ENCODE measurements at regions not wholly inside any gene's neighbourhood (a gene's known extent, or its start where the extent isn't known, plus 50 kb on each side); places are given as distances from the start of the nearest gene placed in this dataset.

DNA sequence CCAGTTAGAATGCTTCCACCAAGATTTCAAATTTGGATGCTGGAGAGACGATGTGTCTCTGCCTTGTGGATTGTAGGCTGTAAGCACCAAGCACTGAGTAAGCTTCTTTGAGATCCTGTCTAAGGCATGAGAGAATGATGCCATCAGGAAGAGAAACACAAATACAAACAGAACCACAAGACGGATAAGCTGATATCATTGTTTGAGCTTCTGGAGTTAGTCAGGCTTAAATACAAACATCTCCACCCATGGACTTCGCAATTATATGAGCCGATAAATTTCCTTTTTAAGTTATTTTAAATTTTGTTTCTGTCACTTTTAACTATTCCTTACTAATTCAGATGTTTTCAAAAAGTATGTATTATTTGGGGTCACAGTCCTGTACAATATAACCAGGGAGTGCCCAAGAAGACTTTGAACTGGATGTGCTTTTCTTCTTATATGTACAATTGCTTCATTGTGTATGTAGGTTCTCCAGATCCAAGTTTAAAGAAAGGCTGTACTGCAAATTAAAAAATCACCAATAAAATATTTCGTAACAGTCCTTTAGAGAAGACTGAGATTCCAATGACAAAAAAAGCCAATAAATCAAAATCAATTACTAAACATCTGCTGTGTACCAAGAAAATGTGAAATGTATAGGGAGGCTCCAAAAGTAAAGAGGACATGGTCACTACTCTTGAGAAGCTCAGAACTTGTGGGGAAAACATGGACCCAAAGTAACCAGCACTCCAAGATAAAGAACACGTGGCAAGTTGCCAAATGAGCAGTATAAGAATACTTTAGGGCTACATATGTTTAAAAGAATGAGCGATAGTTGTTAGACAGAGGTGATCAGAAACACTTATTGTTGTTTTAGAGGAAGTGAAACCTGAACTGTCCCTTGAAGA is 274.1 kb downstream of the ADAMTS20 start:
- WGBS, 4 donors: 77 to 84% (median 82%) methylated on average over 7 of the region's 7 CpGs
- no peak overlapping the region for H3K4me3 ChIP-seq
- no peaks in the 10 kb centered on the region for H3K27me3 ChIP-seq
- H3K36me3 ChIP-seq (replicated peaks in 1 of 2): no peaks in the 10 kb centered on the region
- intact Hi-C loops (cut with DNase I): no loop called here
- DNase-seq: no peak
- no peaks in the 10 kb centered on the region for H3K9me3 ChIP-seq (replicated peaks in 1 of 3)
- no peaks in the 10 kb centered on the region for H3K4me1 ChIP-seq (replicated peaks in 1 of 2)
- no peak overlapping the region for H3K27ac ChIP-seq
- TF ChIP-seq, protein P1, sequence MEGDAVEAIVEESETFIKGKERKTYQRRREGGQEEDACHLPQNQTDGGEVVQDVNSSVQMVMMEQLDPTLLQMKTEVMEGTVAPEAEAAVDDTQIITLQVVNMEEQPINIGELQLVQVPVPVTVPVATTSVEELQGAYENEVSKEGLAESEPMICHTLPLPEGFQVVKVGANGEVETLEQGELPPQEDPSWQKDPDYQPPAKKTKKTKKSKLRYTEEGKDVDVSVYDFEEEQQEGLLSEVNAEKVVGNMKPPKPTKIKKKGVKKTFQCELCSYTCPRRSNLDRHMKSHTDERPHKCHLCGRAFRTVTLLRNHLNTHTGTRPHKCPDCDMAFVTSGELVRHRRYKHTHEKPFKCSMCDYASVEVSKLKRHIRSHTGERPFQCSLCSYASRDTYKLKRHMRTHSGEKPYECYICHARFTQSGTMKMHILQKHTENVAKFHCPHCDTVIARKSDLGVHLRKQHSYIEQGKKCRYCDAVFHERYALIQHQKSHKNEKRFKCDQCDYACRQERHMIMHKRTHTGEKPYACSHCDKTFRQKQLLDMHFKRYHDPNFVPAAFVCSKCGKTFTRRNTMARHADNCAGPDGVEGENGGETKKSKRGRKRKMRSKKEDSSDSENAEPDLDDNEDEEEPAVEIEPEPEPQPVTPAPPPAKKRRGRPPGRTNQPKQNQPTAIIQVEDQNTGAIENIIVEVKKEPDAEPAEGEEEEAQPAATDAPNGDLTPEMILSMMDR (IDR thresholded peaks at IDR 0.05): no peak
- no peak for TF ChIP-seq POLR2A (IDR thresholded peaks at IDR 0.05)

- DNase-seq: no peak
- 60 to 73% (median 69%) methylated on average over 2 of the region's 2 CpGs for WGBS, 4 donors
- H3K4me1 ChIP-seq (replicated peaks in 1 of 2): no peaks in the 10 kb centered on the region
- intact Hi-C loops (cut with DNase I): no loop called here
- H3K36me3 ChIP-seq (replicated peaks in 1 of 2): no peaks in the 10 kb centered on the region
- H3K27me3 ChIP-seq: no peaks in the 10 kb centered on the region
- no peaks in the 10 kb centered on the region for H3K9me3 ChIP-seq (replicated peaks in 1 of 3)
- H3K27ac ChIP-seq: no peak overlapping the region
- TF ChIP-seq, protein P1 (IDR thresholded peaks at IDR 0.05): no peak
- TF ChIP-seq POLR2A (IDR thresholded peaks at IDR 0.05): no peak
- H3K4me3 ChIP-seq: no peak overlapping the region
Observed at GRCh38 chr12:43273467-43273866, 278.5 kb downstream of the ADAMTS20 start.

- Histone ChIP-seq H3K27me3 (no peaks in the 10 kb centered on the region), H3K27ac (no peak overlapping the region), H3K4me1 (replicated peaks in 1 of 2) (no peaks in the 10 kb centered on the region), H3K36me3 (replicated peaks in 1 of 2) (no peaks in the 10 kb centered on the region), H3K4me3 (no peak overlapping the region), H3K9me3 (replicated peaks in 1 of 3) (no peaks in the 10 kb centered on the region)
- no peak for DNase-seq
- WGBS, 4 donors: 53 to 75% (median 72%) methylated on average over 2 of the region's 2 CpGs
- TF ChIP-seq POLR2A (IDR thresholded peaks at IDR 0.05): no peak
- TF ChIP-seq, protein P1 (IDR thresholded peaks at IDR 0.05): no peak
- intact Hi-C loops (cut with DNase I): no loop called here
Observed at GRCh38 chr12:43271659-43272058, 280.3 kb downstream of the ADAMTS20 start.

GRCh38 chr12:43267818-43268217 is 284.2 kb downstream of the ADAMTS20 start:
- DNase-seq: no peak
- 34 to 49% (median 39%) methylated on average over 3 of the region's 3 CpGs for WGBS, 4 donors
- Histone ChIP-seq H3K9me3 (replicated peaks in 1 of 3) (no peaks in the 10 kb centered on the region), H3K4me1 (replicated peaks in 1 of 2) (no peaks in the 10 kb centered on the region), H3K27ac (no peak overlapping the region), H3K27me3 (no peaks in the 10 kb centered on the region), H3K4me3 (no peak overlapping the region), H3K36me3 (replicated peaks in 1 of 2) (no peaks in the 10 kb centered on the region)
- TF ChIP-seq, protein P1 (IDR thresholded peaks at IDR 0.05): no peak
- TF ChIP-seq POLR2A (IDR thresholded peaks at IDR 0.05): no peak
- intact Hi-C loops (cut with DNase I): no loop called here

Measured in adrenal gland (tissue), 9 donors.